Sigmoid colon (tissue), 4 donors: ENCODE measurements at regions not wholly inside any gene's neighbourhood (a gene's known extent, or its start where the extent isn't known, plus 50 kb on each side); places are given as distances from the start of the nearest gene placed in this dataset.
"Not testable (repeated sequence)": the region's sequence is repeated elsewhere in the genome, so short reads cannot be mapped to it uniquely, and the experiment has no call there.

Experiments
- CTCF ChIP-seq, 4 experiments: fragments of 450-650 bp in 3 of 4; fragments of 200-600 bp in 1 of 4; IDR thresholded peaks; one replicate each; pipeline ENCODE4 v1.5.1; 2016 to 2019; ENCODE audit warnings: antibody characterized with exemption in 4 of 4, mild to moderate bottlenecking in 3 of 4, moderate library complexity in 2 of 4
- EP300 ChIP-seq, 4 donors: sonication (generic); formaldehyde crosslinking; IDR thresholded peaks; one replicate each; pipeline ENCODE4 v1.6.1; 2017; ENCODE audit warnings: antibody characterized with exemption in 4 of 4

- not testable (repeated sequence) for TF ChIP-seq EP300, CTCF (IDR thresholded peaks at IDR 0.05)
Measured at GRCh38 chr16:8030004-8030403, 560.3 kb downstream of the TMEM114 start.
